IPS-NIHi11 (cell line): ENCODE measurements at regions not wholly inside any gene's neighbourhood (a gene's known extent, or its start where the extent isn't known, plus 50 kb on each side); places are given as distances from the start of the nearest gene placed in this dataset.
"Not testable (repeated sequence)": the region's sequence is repeated elsewhere in the genome, so short reads cannot be mapped to it uniquely, and the experiment has no call there.

Experiments
- DNase-seq: peaks from one replicate; pipeline ENCODE4 v3.0.0; 2012; ENCODE audit warnings: mixed read lengths, low spot score

DNA sequence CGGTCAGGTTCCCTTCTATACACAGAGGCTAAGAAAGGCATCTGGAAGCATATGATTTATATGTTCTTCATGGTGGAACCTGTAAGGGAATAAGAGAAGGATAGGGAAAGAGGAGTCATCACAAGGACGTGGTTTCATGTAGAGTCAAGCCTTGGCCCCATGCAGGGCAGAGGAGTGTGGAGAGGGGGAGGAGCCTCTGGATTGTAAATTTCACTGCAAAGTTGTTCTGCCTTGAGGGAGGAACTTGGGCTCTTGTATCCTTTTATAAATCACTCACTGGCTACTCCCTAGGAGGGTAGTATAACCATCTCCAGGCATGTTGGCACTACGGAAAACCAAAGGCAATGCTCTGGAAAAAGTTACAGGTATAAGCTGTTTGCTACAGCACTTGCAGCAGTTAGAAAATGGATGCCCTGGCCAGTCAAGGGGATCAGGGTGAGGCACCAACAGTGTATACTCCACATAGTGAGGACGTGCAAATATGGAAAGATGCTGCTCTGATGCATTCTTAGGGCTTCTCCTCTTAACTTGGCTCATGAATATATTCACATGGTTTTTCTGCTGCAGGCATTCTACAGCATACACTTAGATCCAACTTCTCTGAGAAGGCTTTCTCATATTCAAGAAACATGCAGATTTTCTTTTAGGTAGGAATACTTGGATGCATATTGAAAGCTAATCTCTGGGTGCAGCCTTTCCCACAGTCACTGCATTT lies 60.3 kb upstream of the ZNF81 start:
- DNase-seq = no peak

DNA sequence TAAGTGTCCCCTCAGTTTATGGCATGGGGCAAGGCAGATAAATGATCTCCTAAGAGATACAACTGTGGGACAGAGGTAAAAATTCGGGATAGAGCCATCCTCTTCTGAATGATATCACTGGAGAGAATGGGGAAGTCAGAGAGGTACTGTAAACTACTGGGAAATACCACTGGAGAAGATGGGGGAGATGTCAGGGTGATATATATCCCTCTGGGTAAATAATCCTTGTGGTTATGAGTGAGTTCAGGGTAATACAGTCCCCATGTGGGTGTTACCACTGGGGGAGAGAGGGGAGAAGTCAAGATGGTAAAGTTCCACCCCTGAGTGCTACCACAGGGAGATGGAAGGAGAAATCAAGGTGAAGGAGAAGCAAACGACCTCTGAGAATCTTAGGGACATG lies 63.9 kb upstream of the ZNF81 start:
- DNase-seq = no peak

DNA sequence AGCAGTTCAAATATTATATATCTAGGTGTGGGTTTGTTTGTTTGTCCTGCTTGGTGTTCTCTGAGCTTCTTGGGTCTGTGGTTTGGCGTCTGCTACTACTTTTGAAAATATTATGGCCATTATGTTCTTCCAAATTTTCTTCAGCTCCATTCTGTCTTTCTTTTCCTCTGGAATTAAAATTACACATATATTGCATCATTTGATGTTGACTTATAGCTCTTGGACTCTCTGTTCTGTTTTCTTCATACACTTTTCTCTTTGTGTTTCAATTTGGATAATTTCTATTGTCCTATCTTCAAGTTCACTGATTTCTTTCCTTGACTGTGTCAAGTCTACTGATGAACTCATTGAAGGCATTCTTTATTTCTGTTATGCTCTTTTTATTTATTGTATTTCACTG lies 65.2 kb upstream of the ZNF81 start:
- no peak for DNase-seq

DNA sequence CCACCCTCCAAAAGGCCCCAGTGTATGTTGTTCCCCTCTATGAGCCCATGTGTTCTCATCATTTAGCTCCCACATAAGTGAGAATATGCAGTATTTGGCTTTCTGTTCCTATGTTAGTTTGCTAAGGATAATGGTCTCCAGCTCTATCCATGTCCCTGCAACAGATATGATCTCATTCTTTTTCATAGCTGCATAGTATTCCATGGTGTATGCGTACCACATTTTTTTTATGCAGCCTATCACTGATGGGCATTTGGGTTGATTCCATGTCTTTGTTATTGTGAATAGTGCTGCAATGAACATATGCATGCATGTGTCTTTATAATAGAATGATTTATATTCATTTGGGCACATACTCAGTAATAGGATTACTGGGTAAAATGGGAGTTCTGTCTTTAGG lies 73.9 kb upstream of the ZNF81 start:
- DNase-seq = not testable (repeated sequence)

DNA sequence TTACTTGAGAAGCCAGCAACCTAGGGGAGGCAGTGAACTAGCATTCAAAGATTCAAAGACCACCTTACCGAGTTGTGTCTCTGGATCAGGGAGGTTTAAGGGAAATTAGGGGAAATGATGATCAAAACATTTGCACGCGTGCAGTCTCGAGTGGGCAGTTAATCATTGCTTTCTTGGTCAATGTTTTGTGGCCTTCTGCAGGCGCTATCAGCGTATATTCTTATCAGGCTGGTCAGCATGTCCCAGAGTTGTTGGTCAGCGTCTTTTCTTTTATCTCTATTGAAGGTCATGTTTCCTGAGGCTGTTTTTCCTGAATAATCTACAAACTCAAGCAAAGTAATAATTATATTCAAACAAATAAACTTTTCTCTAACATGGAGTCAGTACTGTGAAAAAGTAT lies 84.0 kb upstream of the ZNF81 start:
- DNase-seq = no peak

DNA sequence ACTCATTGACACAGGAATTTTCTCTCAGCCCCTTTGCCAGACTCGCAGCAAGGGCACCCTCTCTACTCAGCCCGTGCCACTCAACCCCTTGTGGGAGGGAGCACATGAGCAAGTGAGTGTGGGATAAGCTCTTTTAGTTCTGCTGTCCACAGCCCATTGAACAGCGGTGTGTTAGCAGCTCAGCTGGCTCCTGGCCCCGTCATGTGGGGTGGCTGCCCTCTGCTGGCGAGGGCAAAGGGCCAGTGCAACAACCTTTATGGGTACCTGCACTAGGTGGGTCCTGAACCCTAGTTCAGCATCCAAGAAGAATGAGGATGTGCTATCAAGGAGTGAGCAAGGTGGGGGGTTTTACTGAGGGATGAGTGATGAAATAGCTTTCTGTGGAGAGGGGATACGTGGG lies 85.0 kb upstream of the ZNF81 start:
- DNase-seq = peak; percentile 26

DNA sequence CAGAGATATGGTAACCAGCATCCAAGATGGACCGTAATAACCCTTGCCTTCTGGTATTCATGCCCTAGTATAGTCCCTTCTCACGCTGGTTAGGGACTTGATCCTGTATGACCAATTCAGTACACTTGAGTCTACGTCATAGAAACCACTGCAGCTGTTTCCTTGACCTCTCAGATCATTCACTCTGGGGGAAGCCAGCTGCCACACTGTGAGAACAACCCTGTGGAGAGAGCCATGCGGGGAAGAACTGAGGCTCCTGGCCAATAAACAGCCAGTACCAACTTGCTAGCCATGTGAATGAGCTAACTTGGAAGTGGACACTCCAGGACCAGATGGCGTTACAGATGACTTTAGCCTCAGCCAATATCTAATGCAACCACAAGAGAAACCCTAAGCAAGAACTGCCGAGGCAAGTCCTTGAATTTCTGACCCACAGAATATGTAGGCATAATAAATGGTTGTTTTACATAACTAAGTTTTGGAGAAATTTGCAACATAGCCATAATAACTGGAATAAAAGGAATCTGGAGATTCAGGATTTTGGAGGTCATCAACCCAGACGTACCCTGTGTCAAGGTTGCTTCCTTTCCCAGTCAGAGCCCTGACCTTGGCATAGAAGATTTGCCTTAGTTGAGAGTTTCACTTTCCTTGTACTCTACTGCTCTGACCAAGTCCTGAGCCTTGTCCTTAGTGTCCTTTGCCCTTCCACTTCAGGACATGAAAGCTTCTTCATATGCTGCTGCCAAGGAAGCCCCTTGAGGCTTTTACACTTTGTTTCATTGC lies 87.3 kb upstream of the ZNF81 start:
- DNase-seq = no peak

DNA sequence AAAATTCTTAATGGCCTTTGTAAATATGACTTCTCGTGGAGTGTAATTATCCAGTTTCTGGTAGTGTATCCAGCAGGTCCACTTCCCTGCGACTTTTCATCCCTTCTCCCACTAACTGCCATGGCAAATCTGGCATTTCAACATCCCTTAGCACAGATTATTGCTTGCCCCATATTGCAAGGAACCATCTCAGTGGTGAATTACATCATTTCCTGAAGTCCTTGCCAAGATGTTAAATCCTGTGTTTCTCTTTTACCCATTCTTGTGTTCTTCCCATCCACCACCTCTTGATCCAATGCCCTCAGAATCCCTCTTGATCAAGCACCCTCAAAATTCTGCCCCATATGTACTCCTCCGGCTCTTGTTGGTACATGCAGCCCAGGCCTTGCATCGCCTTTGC lies 88.1 kb upstream of the ZNF81 start:
- DNase-seq = no peak

DNA sequence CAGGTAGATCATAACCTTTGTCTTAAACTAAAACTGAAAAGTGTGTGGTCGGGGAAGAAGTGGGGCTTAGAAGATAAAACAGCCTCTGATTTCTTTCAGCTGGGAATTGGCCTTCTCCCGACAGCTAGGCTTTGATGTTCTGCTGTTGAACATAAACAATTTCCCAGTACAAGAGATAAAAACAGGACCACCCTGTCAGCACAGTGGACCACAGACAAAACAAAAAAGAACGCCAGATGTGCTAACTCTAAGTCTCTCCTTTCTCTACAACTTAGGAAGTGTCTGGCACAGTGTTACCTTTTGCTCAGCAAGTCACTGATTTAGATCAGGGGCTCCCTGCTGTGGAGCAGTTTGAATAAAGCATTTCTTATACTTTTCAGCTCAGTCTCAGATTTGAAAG lies 87.5 kb upstream of the UXT start:
- DNase-seq = no peak

DNA sequence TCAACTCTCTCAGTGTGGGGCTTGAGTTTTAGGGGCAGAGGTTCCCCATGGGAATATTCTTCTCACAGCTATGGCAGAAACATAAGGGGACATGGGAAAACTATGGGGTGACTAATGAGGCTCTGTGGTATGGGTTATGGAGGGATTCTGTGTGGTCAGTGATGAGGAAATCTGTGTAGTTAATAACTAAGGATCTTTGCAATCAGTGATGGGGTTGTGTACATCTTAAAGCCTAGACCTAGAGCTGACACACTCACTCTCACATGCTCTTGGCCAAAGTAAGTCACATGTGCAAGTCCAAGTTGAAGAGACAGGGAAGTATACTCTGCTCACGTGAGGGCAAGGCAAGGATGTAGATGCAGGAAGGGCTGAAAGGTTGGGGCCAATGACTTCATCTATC lies 86.4 kb upstream of the UXT start:
- no peak for DNase-seq

DNA sequence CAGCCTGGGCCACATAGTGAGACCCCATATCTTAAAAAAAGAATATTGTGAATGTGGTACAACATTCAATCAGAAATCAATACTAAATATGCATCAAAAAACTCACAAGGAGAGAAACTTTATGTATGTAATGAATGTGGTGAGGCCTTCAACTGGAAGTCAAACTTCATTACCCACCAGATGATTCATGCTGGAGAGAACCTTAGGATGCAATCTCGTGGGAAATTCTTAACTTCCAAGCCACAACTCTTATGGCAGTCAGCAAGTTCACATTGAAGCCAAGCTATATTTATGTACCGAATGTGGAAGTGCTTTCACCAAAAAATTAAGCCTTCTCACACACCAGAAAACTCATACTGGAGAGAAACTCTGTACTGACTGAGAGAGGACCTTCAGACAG lies 84.5 kb upstream of the UXT start:
- DNase-seq = no peak

DNA sequence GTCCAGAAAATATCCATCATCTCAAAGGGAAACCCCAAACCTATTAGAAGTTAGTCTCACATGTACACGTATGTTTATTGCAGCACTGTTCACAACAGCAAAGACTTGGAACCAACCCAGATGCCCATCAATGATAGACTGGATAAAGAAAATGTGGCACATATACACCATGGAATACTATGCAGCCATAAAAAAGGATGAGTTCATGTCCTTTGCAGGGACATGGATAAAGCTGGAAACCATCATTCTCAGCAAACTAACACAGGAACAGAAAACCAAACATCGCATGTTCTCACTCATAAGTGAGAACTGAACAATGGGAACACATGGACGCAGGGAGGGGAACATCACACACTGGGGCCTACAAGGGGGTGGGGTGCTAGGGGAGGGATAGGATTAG lies 79.9 kb upstream of the UXT start:
- DNase-seq = not testable (repeated sequence)

DNA sequence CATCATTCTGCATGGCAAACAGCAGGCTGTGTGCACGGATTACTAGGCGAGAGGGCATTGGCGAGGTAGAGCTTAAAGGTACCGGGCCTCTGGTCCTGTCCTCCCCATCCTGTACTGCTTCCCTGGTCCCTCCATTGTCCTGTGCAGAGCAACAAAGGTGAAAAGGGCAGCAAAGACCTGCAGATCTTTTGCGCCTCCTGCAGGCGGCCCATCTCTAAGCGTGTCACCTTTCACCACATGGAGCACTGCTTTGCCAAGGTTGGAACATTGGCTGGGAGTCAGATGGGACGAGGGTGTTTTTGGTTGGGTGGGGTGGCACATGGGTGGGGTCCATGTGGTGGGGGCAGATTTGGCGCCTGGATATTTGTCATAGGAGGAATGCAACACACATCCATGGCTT lies 64.7 kb upstream of the UXT start:
- DNase-seq = peak; percentile 29

DNA sequence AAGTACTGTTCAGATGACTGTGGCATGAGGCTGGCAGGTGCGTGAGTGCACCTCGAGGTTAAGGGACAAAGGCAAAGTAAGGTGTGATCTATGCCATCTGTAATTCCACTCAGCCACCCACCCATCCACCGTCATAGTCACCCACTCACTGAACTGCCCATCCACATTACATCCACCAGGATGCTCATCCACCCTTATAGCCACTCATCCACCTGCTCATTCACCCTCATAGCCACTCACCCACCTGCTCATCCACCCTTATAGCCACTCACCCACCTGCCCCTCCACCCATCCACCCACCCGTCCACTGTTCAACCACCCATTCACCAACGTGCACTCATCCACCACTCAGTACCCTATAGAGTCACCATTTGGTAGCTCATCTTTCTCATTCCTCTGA lies 64.1 kb upstream of the UXT start:
- no peak for DNase-seq

DNA sequence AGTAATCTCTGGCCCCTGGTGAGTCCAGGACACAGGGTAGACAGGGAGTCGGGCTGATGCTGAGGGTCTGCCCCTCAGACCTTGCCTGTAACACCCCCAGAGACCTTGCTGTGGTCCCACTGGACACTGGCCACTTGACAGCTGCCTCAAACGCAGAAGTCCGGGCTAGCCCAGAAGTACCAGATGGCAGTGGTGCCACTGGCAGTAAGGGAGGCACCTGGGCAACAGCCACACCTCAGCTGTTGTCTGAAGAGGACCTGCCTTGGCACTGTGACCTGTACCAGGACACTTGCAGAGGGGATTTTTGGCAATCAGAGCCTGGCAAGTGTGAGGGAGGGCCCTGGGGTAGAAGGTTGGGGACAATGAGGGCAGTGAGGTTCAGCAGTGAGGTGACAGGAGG lies 63.3 kb upstream of the UXT start:
- no peak for DNase-seq

DNA sequence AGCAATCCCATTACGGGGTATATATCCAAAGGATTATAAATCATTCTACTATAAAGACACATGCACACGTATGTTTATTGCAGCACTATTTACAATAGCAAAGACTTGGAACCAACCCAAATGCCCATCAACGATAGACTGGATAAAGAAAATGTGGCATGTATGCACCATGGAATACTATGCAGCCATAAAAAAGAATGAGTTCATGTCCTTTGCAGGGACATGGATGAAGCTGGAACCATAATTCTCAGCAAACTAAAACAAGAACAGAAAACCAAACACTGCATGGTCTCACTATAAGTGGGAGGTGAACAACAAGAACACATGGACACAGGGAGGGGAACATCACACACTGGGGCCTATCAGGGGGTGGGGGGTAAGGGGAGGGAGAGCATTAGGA lies 56.1 kb upstream of the UXT start:
- DNase-seq = not testable (repeated sequence)

DNA sequence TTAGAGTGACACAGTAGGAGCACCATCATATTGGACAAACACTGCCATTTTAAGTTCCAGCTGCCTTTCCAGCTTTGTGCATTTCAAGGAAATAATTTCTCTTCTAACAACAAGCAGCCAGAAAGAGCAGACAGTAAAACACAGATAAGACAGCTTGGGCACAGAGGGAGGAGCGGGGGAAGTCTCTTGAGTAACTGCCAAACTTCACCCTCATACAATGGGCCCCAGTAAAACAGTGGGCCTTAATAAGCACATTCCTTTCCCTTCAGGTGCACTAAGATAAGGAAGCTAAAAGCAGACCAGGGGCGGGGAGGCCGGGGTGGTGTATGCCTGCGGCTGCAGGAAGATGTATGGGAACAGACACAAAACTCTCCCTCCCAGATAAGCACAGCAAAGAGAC lies 53.7 kb upstream of the UXT start:
- not testable (repeated sequence) for DNase-seq

DNA sequence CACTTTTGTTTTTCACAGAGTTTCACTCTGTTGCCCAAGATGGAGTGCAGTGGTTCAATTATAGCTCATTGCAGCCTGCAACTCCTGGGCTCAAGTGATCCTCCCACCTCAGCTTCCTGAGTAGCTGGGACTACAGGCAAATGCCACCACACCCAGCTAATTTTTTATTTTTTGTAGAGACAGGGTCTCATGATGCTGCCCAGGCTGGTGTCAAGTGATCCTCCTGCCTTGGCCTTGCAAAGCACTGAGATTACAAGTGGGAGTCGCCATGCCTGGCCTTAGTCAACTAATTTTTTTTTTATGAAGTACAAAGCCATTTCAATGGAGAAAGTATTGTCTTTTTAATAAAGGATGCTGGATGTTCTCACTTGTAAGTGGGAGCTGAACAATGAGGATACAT lies 51.3 kb upstream of the UXT start:
- no peak for DNase-seq
